ENCODE measurements at regions not wholly inside any gene's neighbourhood (a gene's known extent, or its start where the extent isn't known, plus 50 kb on each side); places are given as distances from the start of the nearest gene placed in this dataset.
A peak's percentile ranks its signal among the peaks of the same experiment; 100 is the strongest.

DNA sequence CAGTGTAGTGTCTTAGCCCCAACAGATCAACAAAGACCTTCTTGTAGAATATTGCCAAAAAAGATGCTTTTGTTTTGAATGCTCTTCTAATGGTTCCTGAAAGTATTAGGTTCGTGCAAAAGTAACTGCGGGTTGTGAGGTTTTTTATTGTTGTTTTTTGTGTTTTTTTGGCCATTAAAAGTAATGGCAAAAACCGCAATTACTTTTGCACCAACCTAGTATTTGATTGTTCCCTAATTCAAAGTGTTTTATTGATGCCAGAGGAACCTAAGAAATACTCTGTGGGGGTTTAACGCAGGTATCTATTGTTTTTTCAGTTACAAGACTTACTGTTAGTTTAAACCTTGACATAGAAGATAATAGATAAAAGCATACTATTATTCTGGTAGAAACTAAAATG lies 150.8 kb upstream of the DAAM1 start:
- no peak for DNase-seq (ENCODE audit: low read depth)
- H3K4me3 ChIP-seq (ENCODE audit: control insufficient read depth, low read depth, low read length), result no peak overlapping the region
- TF ChIP-seq, protein P1, sequence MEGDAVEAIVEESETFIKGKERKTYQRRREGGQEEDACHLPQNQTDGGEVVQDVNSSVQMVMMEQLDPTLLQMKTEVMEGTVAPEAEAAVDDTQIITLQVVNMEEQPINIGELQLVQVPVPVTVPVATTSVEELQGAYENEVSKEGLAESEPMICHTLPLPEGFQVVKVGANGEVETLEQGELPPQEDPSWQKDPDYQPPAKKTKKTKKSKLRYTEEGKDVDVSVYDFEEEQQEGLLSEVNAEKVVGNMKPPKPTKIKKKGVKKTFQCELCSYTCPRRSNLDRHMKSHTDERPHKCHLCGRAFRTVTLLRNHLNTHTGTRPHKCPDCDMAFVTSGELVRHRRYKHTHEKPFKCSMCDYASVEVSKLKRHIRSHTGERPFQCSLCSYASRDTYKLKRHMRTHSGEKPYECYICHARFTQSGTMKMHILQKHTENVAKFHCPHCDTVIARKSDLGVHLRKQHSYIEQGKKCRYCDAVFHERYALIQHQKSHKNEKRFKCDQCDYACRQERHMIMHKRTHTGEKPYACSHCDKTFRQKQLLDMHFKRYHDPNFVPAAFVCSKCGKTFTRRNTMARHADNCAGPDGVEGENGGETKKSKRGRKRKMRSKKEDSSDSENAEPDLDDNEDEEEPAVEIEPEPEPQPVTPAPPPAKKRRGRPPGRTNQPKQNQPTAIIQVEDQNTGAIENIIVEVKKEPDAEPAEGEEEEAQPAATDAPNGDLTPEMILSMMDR (IDR thresholded peaks at IDR 0.05; ENCODE audit: control insufficient read depth, insufficient read depth, low read depth, low read length, missing control alignments), result no peak

DNA sequence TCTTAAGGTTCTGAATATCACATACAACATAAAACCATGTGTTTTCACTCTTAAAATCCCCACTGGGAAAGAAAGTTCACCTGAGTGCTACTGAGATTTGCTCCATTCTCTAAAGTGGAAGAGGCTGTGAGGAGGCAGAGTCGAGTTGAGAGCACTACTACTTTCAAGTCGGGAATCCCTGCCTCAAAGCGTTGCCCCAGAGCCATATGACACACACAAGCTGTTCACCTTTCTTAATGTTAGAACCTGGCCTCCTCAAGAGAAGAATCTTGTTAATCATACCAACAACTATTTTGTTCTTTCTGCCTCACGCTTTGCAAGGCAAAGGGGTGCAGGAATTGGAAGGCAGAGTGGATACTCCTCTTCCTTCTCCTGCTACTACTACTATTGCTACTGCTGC lies 149.7 kb upstream of the DAAM1 start:
- DNase-seq (ENCODE audit: low read depth), result no peak
- no peak overlapping the region for H3K4me3 ChIP-seq (ENCODE audit: control insufficient read depth, low read depth, low read length)
- TF ChIP-seq, protein P1 (IDR thresholded peaks at IDR 0.05; ENCODE audit: control insufficient read depth, insufficient read depth, low read depth, low read length, missing control alignments), result no peak

DNA sequence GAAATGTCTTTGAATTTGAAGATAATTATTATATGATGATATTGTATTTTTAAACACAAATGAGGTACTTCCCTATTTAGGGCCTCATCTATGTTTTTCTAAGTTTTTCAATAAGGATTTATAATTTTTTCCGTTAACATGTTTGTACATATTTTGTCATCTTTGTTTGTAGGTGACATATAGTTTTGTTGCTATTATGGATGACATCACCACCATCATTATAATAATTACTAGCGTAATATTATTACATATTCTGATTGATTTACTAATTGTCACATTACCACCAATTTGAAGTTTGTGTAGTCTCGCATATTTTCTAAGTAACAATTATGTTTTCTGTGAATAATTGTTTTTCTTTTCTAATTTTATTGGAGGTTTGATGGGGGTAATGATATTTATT lies 147.2 kb upstream of the DAAM1 start:
- TF ChIP-seq, protein P1 (IDR thresholded peaks at IDR 0.05; ENCODE audit: control insufficient read depth, insufficient read depth, low read depth, low read length, missing control alignments), result no peak
- H3K4me3 ChIP-seq (ENCODE audit: control insufficient read depth, low read depth, low read length), result no peak overlapping the region
- DNase-seq (ENCODE audit: low read depth), result no peak

DNA sequence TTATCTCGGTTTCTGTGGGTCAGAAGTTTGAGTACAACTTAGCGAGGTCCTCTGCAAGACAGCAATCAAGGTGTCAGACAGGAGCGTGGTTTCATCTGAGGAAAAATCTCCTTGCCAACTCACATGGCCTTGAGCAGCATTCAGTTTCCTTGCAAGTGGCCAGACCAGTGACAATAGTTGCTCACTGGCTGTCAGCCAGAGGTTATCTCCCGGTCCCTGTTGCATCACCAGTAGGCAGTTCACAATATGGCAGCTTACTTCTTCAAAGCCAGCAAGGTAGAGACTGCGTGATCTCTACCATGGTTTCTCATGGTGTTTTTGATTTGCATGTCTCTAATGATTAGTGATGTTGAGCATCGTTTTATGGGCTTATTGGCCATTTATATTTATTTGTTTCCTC lies 143.8 kb upstream of the DAAM1 start:
- TF ChIP-seq, protein P1 (IDR thresholded peaks at IDR 0.05; ENCODE audit: control insufficient read depth, insufficient read depth, low read depth, low read length, missing control alignments), result no peak
- no peak overlapping the region for H3K4me3 ChIP-seq (ENCODE audit: control insufficient read depth, low read depth, low read length)
- no peak for DNase-seq (ENCODE audit: low read depth)

DNA sequence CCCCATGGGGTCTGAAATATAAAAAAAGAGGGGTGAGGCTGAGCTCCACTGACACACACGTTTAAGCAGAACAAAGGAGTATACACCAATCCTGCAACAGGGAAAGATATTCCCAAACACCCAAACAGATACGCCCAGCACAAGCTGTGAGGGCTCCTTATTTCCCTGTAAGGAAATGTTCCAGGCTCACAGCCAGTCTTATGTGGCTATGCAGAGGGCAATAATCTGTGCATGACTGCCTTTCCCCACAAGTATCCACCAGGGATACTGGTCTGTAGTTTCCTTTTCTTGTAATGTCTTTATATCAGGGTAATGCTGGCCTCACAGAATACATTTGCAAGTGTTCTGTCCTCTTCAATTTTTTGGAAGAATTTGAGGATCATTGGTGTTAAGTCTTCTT lies 141.7 kb upstream of the DAAM1 start:
- H3K4me3 ChIP-seq (ENCODE audit: control insufficient read depth, low read depth, low read length), result no peak overlapping the region
- TF ChIP-seq, protein P1 (IDR thresholded peaks at IDR 0.05; ENCODE audit: control insufficient read depth, insufficient read depth, low read depth, low read length, missing control alignments), result no peak
- DNase-seq (ENCODE audit: low read depth), result no peak

DNA sequence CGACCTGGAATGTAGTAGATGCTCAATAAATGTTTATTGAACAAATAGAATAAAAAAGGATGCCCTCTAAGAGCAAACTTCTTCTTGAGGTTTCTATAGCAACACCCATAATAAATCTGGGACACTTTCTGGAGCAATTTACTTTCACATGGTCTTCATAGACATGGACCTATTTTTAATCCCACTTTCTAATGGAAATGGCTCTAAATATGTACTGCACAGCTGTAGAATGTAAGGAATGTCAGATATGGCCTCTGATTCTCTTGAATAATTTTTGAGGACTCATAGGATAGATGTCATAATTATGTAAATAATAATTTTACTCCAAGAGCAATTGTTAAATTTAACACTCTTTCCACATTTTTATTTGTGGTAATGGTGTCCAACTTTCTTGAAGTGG lies 133.5 kb upstream of the DAAM1 start:
- no peak for DNase-seq (ENCODE audit: low read depth)
- TF ChIP-seq, protein P1 (IDR thresholded peaks at IDR 0.05; ENCODE audit: control insufficient read depth, insufficient read depth, low read depth, low read length, missing control alignments), result no peak
- no peak overlapping the region for H3K4me3 ChIP-seq (ENCODE audit: control insufficient read depth, low read depth, low read length)

DNA sequence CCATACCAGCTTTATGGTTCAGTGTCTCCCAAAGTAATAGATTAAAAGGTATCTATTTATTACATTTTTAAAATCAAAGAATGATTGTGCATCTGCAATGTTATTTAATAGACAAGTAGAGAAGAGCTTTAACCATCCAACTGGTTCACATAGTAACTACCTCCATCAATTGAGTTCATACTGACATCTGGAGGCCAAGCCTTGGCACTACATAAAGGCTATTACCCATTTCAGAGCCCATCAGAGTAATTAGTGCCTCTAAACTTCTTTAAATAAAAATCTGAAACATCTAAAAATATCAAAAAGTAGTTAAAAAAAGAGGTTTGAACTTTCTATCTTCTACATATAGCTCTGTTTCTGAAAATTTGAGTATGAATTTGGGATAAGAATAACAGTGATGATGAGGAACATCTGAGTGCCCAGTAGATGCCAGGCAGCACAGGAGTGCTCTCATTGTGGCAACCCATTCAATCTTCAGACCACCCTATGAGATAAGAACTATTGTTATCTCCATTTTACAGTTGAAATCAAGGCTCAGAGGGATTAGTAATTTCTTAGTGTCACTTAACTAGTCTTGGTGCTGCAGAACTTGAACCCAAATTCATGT lies 132.9 kb upstream of the DAAM1 start:
- TF ChIP-seq, protein P1 (IDR thresholded peaks at IDR 0.05; ENCODE audit: control insufficient read depth, insufficient read depth, low read depth, low read length, missing control alignments), result peak; percentile 79

More for the DNA sequence above, 132.9 kb upstream of the DAAM1 start:
- H3K4me3 ChIP-seq (ENCODE audit: control insufficient read depth, low read depth, low read length), result no peak overlapping the region
- DNase-seq (ENCODE audit: low read depth), result peak; percentile 35
